ENCODE measurements at regions not wholly inside any gene's neighbourhood (a gene's known extent, or its start where the extent isn't known, plus 50 kb on each side); places are given as distances from the start of the nearest gene placed in this dataset.

GRCh38 chr2:64750001-64750816, 96.5 kb upstream of the SERTAD2 start:
- Histone ChIP-seq H3K36me3 (ENCODE audit: low read depth, low read length) (no peaks in the 10 kb centered on the region), H3K9me2 (replicated peaks; ENCODE audit: low read length) (no peaks in the 10 kb centered on the region), H3K9ac (ENCODE audit: low read length) (peak overlapping the region; percentile 67), H3K4me2 (ENCODE audit: low read length) (peak overlapping the region; percentile 96), H3K27ac (ENCODE audit: low read length) (peak overlapping the region; percentile 71), H3K9me3 (ENCODE audit: low read length) (no peaks in the 10 kb centered on the region), H2AFZ (ENCODE audit: low read length) (peak overlapping the region; percentile 69), H4K20me1 (ENCODE audit: low read length) (no peaks in the 10 kb centered on the region), H3F3A (ENCODE audit: low read length, unreplicated experiment) (no peaks in the 10 kb centered on the region), H3K79me2 (ENCODE audit: low read length) (peaks cover 48% of the 10 kb centered on the region), H3K4me3 (ENCODE audit: low read length) (peak overlapping the region; percentile 85), H3K27me3 (ENCODE audit: low read length) (no peaks in the 10 kb centered on the region), H3K4me1 (ENCODE audit: insufficient read depth, low read length) (peaks cover 21% of the 10 kb centered on the region)
- BruUV-seq (replicated peaks), result TSS peak; percentile 34
- ATAC-seq (peak; percentile 3), DNase-seq (peak; percentile 63)
- TF ChIP-seq EZH2phosphoT487 (IDR thresholded peaks at IDR 0.05; ENCODE audit: borderline replicate concordance, low read length) (no peak), EZH2 (IDR thresholded peaks at IDR 0.05; ENCODE audit: low read length, unreplicated experiment) (no peak)
- TF ChIP-seq, protein P1, sequence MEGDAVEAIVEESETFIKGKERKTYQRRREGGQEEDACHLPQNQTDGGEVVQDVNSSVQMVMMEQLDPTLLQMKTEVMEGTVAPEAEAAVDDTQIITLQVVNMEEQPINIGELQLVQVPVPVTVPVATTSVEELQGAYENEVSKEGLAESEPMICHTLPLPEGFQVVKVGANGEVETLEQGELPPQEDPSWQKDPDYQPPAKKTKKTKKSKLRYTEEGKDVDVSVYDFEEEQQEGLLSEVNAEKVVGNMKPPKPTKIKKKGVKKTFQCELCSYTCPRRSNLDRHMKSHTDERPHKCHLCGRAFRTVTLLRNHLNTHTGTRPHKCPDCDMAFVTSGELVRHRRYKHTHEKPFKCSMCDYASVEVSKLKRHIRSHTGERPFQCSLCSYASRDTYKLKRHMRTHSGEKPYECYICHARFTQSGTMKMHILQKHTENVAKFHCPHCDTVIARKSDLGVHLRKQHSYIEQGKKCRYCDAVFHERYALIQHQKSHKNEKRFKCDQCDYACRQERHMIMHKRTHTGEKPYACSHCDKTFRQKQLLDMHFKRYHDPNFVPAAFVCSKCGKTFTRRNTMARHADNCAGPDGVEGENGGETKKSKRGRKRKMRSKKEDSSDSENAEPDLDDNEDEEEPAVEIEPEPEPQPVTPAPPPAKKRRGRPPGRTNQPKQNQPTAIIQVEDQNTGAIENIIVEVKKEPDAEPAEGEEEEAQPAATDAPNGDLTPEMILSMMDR (conservative IDR thresholded peaks at IDR 0.05; ENCODE audit: low read depth, low read length), result peak; percentile 29
- CTCF ChIA-PET, result interaction anchor here (0.5 to 1.7 kb wide), 11 partner anchors 18 to 645 kb away, joined by 3 to 28 read pairs (median 7); partner anchors contain the start of gene SERTAD2
- intact Hi-C loops (cut with micrococcal nuclease), result loop anchor here (2.0 kb wide), 3 partner anchors 43 to 155 kb away; no protein-coding TSS in a partner anchor
- POLR2A ChIA-PET (ENCODE audit: unreplicated experiment), result interaction anchor here (0.5 to 3.0 kb wide), 14 partner anchors 17 to 678 kb away, joined by 3 to 46 read pairs (median 6); partner anchors contain the start of gene SERTAD2

DNA sequence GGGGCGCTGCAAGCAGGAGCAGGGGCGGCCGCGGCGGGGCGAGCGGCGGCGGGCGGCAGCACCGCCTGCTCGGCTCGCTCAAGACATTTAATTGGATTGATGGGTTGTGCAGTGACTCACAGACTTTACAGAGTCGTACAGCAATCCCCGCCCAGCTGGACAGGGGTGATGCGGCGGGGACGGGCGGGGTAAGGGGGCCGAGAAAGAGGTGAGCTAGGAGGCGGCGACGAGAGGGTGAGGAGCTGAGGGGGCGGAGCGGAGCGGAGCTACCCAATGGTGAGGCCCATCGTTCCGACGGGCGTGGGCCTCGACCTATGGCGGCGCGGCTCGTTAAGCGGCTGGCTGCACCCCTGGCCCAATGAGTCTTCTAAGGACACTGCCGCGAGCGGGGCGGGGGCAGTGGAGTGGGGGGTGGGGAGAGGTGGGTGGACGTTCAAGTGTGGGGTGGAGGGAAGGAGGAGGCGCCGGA, 97.1 kb upstream of the SERTAD2 start:
- peak overlapping the region; percentile 85 for H3K4me3 ChIP-seq (ENCODE audit: low read length)
- TF ChIP-seq, protein P1 (conservative IDR thresholded peaks at IDR 0.05; ENCODE audit: low read depth, low read length), result peak; percentile 19; the same call in 1 of the 2 replicates
- TF ChIP-seq EZH2phosphoT487 (IDR thresholded peaks at IDR 0.05; ENCODE audit: borderline replicate concordance, low read length) (no peak), EZH2 (IDR thresholded peaks at IDR 0.05; ENCODE audit: low read length, unreplicated experiment) (no peak)
- H3K9me2 ChIP-seq (replicated peaks; ENCODE audit: low read length), result no peaks in the 10 kb centered on the region
- H3F3A ChIP-seq (ENCODE audit: low read length, unreplicated experiment), result no peaks in the 10 kb centered on the region
- POLR2A ChIA-PET (ENCODE audit: unreplicated experiment), result interaction anchor here (0.5 to 3.0 kb wide), 14 partner anchors 11 to 677 kb away, joined by 3 to 46 read pairs (median 5); partner anchors contain the start of gene SERTAD2
- CTCF ChIA-PET, result interaction anchor here (0.6 to 1.7 kb wide), 12 partner anchors 17 to 646 kb away, joined by 3 to 28 read pairs (median 8); partner anchors contain the start of gene SERTAD2
- peaks cover 21% of the 10 kb centered on the region for H3K4me1 ChIP-seq (ENCODE audit: insufficient read depth, low read length)
- ATAC-seq, result peak; percentile 81
- intact Hi-C loops (cut with micrococcal nuclease), result loop anchor here (1.0 to 2.0 kb wide), 8 partner anchors 16 to 156 kb away; no protein-coding TSS in a partner anchor
- peak overlapping the region; percentile 69 for H2AFZ ChIP-seq (ENCODE audit: low read length)
- H3K36me3 ChIP-seq (ENCODE audit: low read depth, low read length), result no peaks in the 10 kb centered on the region
- H3K9ac ChIP-seq (ENCODE audit: low read length), result peak overlapping the region; percentile 67
- H3K27ac ChIP-seq (ENCODE audit: low read length), result peak overlapping the region; percentile 71
- peak; percentile 99 for DNase-seq
- no peaks in the 10 kb centered on the region for H3K9me3 ChIP-seq (ENCODE audit: low read length)
- no peaks in the 10 kb centered on the region for H4K20me1 ChIP-seq (ENCODE audit: low read length)
- BruUV-seq (replicated peaks), result no TSS peak
- peak overlapping the region; percentile 96 for H3K4me2 ChIP-seq (ENCODE audit: low read length)
- H3K27me3 ChIP-seq (ENCODE audit: low read length), result no peaks in the 10 kb centered on the region
- peaks cover 42% of the 10 kb centered on the region for H3K79me2 ChIP-seq (ENCODE audit: low read length)

Measured in PC-3 (cell line).